ENCODE measurements at regions not wholly inside any gene's neighbourhood (a gene's known extent, or its start where the extent isn't known, plus 50 kb on each side); places are given as distances from the start of the nearest gene placed in this dataset.

DNA sequence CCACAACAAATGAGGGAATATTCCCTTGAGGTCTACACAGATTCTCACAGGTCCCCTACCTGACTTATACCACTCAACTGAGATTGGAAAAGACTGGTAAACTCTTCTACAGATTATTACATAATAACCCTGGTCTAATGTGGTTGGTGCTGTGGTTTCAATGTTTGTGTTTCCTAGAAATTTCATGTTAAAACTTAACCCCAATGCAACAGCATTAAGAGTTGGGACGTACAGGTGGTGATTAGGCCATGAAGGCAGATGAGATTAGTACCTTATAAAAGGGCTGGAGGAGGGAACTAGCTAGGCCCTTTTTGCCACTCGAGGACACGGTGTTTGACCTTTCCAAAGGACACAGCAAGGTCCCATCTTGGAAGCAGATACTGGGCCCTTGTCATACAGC is 84.3 kb upstream of the TAPT1 start (continued):
- no peak for TF ChIP-seq CHD7 (IDR thresholded peaks at IDR 0.05; ENCODE audit: insufficient replicate concordance, low read length)
